ENCODE measurements at regions not wholly inside any gene's neighbourhood (a gene's known extent, or its start where the extent isn't known, plus 50 kb on each side); places are given as distances from the start of the nearest gene placed in this dataset.
"Not testable (repeated sequence)": the region's sequence is repeated elsewhere in the genome, so short reads cannot be mapped to it uniquely, and the experiment has no call there.

DNA sequence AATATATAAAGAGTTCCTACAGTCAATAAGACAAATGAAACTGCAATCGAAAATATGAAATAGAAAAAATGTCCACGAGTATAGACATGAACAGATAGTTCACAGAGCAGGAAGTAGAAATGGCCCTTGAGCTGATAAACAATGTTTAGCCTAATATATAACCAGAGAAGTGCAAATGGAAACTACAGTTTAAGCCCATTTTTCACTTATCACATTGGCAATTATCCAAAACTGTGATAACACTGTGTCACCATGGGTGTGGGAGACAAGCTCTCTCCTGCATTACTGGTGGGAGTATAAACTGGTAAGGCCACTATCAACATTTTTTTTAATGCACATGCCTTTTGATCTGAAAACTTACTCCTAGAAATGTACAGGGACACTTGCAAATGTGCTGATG is 112.4 kb downstream of the TNFRSF13B start:
- not testable (repeated sequence) for TF ChIP-seq PPARA (CRISPR knock-in tag; IDR thresholded peaks at IDR 0.05; ENCODE audit: borderline replicate concordance); ZNF8 (CRISPR knock-in tag; IDR thresholded peaks at IDR 0.05); ZFP30 (CRISPR knock-in tag; IDR thresholded peaks at IDR 0.05); BACH2 (CRISPR knock-in tag; IDR thresholded peaks at IDR 0.05; ENCODE audit: borderline replicate concordance)

Measured in SK-N-SH treated with all-trans-retinoic acid at 6 μM for 48 hours (cell line).